ENCODE measurements at regions not wholly inside any gene's neighbourhood (a gene's known extent, or its start where the extent isn't known, plus 50 kb on each side); places are given as distances from the start of the nearest gene placed in this dataset.
"Not testable (repeated sequence)": the region's sequence is repeated elsewhere in the genome, so short reads cannot be mapped to it uniquely, and the experiment has no call there.

DNA sequence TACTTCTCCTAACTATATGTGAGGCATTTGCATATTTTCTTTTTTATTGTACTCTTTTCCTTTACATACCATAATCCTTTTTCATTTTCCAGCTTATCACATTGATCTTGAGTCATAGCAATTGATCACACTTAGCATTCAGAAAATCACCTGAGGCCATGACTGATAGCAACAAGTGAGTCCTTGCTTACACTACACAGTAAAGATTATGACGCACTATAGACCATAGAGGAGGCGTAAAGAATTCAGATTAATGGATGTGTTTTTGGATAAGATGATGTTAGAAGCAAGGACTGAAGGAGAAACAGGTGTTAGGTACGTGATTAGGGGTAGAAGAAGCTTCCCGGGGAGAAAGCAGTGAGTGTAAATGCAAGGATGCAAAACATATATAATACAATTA, 637.7 kb downstream of the ETNK1 start:
- ATAC-seq (no peak), DNase-seq (ENCODE audit: low spot score) (no peak)
- intact Hi-C loops (cut with DNase I), result no loop called here

DNA sequence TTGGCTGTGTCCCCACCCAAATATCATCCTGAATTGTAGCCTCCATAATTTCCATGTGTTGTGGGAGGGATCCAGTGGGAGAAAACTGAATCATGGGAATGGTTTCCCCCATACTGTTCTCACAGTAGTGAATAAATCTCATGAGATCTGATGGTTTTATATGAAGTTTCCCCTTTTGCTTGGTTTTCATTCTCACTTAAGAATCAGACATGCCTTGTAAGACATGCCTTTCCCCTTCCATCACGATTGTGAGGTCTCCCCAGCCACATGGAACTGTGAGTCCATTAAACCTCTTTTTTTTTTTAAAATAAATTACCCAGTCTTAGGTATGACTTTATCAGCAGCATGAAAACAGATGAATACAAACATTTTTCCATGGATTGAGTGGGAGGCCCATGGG, 652.9 kb downstream of the ETNK1 start:
- no peak for ATAC-seq
- DNase-seq (ENCODE audit: low spot score), result no peak
- intact Hi-C loops (cut with DNase I), result no loop called here

DNA sequence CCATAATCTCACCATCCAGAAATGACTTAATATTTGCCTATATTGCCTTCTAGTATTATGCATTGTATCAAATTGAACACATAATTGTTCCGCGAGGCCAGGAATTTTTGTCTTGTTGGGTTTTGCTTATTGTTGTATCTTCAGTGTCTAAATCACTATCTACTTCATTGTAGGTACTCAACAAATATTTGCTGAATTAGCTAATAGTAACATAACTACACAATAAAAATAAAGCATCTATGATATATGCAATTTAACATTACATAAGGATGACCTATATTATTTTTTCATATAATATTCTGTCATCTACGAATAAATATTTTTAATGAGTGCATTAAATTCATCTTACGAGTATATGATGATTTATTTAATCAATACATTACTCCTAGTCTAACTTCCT, 656.3 kb downstream of the ETNK1 start:
- ATAC-seq, result no peak
- intact Hi-C loops (cut with DNase I), result no loop called here

DNA sequence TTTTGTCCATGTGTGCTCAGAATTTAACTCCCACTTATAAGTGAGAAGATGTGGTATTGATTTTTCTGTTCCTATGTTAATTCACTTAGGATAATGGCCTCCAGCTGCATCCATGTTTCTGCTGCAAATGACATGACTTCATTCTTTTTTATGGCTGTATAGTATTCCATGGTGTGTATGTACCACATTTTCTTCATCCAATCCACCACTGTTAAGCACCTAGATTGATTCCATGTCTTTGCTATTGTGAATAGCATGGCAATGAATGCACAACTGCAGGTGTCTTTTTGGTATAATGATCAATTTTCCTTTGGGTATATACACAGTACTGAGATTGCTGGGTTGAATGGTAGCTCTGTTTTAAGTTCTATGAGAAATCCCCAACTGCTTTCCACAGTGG, 657.7 kb downstream of the ETNK1 start:
- DNase-seq (ENCODE audit: low spot score) (no peak), ATAC-seq (no peak)
- intact Hi-C loops (cut with DNase I), result no loop called here

More for the DNA sequence above, 656.3 kb downstream of the ETNK1 start:
- DNase-seq (ENCODE audit: low spot score), result no peak

DNA sequence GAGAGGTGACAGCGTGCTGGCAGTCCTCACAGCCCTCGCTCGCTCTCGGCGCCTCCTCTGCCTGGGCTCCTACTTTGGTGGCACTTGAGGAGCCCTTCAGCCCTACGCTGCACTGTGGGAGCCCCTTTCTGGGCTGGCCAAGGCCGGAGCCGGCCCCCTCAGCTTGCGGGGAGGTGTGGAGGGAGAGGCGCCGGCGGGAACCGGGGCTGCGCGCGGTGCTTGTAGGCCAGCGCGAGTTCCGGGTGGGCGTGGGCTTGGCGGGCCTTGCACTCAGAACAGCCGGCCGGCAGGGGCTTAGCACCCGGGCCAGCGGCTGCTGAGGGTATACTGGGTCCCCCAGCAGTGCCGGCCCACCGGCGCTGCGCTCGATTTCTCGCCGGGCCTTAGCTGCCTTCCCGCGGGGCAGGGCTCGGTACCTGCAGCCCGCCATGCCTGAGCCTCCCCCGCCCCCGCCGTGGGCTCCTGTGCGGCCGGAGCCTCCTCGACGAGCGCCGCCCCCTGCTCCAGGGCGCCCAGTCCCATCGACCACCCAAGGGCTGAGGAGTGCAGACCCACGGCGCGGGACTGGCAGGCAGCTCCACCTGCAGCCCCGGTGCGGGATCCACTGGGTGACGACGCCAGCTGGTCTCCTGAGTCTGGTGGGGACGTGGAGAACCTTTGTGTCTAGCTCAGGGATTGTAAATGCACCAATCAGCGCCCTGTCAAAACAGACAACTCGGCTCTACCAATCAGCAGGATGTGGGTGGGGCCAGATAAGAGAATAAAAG, 661.0 kb downstream of the ETNK1 start:
- intact Hi-C loops (cut with DNase I); ATAC-seq; DNase-seq (ENCODE audit: low spot score): not testable (repeated sequence)

DNA sequence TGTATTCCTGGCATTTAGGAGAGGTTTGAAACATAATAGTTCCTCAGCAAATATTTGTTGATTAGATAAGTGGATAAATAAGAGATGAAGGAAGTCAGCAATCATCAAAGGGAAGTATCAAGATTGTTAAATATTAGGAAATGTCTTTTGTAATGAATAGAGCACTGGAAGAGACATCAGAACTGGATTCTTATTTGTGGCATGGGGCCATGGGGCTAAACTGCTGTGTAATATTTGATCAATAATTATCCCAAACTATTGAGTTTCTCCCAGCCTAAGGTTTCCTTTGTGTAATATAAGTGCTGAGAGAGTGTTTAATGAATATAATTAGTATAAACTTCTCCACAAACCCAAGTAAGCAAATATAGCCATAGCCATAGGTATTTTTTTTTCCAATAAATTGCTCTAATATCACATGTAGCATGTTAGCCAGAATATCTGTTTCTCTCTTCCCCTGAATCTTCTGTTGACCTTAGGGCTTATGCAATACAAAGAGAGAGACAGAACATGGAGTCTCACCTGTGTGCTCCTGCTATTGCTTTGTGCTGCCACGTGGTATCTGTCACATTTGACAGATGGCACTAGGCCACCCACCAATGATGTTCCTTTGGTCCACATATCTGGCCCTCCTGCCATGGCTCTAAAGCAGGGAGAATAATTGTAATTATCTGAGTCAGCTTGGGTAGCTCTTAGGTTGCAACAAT, 658.7 kb downstream of the SOX5 start:
- intact Hi-C loops (cut with DNase I), result no loop called here
- no peak for DNase-seq (ENCODE audit: low spot score)
- no peak for ATAC-seq

DNA sequence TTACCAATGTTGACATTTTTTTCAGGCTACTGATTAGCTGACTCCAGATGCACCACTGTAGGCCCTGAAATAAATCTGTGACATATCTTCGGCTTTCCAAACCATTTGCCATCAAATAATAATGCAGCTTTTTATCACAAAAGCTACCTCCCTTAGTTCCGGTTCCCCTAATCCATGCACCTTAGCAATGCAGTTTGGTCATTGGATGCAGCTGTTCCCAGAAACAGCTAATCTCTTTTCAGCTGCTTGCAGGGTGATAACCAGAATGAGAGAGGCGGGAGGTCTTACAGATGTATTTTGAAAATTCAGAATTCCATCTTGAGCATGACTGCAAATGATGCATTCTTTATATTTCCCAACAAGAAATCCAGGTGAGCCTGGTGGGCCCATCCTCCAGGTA, 646.2 kb downstream of the SOX5 start:
- intact Hi-C loops (cut with DNase I), result no loop called here
- DNase-seq (ENCODE audit: low spot score), result no peak
- ATAC-seq, result no peak

DNA sequence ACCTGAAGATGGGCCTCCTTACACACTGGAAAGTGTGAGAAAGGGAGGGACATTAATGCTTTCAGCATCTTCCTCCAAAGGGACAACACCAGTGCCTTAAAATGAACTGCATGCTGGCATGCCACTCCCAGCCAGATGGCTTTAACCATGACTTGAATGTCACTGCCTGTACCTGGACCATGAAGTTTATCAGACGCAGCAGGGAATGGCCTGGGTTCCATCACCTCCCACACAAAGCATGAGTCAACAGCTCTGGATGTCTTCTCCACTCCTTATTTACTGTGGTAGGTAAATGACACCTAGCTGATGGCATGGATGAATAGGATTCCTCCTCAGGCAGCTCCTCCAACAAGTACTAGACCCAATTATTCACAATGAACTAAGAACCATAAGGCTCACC, 645.6 kb downstream of the SOX5 start:
- DNase-seq (ENCODE audit: low spot score) (no peak), ATAC-seq (no peak)
- intact Hi-C loops (cut with DNase I), result no loop called here

DNA sequence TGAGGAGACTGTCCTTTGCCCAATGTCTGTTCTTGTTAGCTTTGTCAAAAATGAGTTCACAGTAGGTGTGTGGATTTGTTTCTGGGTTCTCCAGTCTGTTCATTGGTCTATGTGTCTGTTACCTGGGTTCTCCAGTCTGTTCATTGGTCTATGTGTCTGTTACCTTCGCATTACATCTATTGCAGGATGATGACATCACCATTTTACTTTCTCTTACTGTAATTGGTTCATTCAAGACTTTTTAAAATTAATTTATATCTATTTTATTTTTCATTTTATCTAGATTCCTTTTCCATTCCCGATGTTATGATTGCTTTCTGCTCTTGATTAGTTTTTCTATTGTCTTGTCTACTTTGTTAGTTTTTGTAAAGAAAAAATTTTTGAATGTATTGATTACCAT, 615.5 kb downstream of the SOX5 start:
- no peak for DNase-seq (ENCODE audit: low spot score)
- no peak for ATAC-seq
- intact Hi-C loops (cut with DNase I), result no loop called here

DNA sequence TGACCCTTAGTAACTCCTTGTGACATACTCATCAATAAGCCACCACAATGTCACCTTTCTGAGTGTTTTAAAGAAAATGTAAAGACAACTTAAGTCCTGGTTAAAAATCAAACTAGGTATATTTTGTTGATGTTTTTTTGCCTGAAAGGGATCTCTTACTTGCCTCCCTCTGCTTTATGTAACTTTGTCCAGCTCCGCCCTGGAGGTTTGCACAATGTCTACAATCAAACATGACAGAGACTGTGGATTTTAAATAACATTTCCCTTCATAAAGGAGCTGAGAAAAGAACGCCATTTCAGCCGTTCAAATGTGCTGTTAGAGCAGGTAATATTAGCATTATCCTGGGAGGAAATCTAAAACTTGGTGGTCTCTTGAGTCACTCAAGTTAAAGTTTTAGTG, 613.9 kb downstream of the SOX5 start:
- DNase-seq (ENCODE audit: low spot score), result no peak
- ATAC-seq, result no peak
- intact Hi-C loops (cut with DNase I), result no loop called here

DNA sequence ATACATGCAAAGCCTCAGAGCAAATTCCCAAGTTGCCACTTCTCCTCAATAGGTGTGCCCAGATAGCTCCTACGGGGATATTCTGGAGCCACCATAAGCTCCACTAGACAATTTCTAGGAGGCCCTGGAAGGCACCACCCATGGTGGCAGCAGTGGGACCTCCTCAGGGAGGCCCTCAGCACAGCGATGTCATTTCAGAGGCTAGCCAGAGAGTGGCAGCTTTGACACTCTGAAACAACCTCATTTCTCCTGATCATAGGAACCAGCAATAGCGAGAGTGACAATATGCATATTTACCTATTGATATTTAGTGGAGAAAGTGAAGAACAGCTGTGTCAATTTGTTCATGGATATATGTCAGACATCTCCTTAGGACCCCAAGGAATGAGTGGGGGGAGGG, 612.3 kb downstream of the SOX5 start:
- ATAC-seq (no peak), DNase-seq (ENCODE audit: low spot score) (no peak)
- intact Hi-C loops (cut with DNase I), result no loop called here

DNA sequence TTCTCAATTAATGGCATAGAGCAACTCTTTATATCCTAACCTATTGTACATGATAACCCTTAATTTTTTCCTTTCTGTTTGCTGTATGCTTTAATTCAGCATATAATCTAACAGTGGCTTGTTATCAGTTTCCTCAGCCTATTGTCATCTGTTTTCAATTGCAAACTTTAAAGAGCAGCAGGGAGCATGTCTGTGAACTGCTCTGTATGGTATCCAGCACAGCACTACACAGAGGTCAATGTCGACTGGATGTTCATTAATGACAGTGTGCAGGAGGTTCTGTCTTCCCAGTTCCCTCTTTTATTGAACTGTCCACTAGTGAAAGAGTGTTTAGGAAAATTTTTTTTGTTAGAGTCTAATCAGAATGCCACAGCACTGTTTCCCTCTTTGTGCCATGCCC, 609.1 kb downstream of the SOX5 start:
- ATAC-seq (no peak), DNase-seq (ENCODE audit: low spot score) (no peak)
- intact Hi-C loops (cut with DNase I), result no loop called here

DNA sequence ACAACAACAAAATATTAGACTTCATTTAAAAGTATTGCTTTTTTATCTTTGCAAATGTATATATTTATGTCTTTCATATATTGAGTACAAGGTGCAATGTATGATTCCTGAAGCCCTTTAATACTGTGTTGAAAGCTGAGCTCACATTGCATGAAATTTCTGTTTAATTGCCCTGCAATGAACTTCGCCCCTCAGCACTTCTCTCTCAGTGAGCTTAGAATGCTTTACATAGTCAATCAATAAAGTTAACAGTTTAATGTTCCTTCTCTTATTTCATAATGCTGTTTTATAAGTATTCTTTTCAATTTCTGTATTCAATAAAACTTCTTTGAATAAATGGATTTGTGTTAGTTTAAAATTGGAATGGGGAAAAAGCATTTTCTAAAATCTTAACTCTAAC, 607.1 kb downstream of the SOX5 start:
- intact Hi-C loops (cut with DNase I), result no loop called here
- ATAC-seq (no peak), DNase-seq (ENCODE audit: low spot score) (no peak)

DNA sequence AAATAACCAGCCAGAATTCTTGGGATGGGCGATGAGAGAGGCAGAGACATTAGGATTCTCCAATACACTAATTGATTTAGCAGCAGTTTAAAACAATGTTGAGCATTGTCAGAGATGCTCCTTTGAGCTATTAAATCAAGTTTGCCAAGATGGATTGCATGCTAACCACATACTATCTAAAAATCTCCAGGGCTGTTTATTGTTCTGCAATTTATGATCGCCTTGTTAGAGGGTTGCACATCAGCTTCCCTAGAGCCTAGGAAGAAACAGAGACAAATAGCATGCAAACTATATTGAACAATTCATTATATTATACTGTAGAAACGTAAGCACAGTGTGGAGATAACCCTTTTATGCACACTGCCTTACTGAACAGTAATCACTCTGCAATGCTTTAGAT, 599.9 kb downstream of the SOX5 start:
- intact Hi-C loops (cut with DNase I), result no loop called here
- no peak for ATAC-seq
- DNase-seq (ENCODE audit: low spot score), result no peak

DNA sequence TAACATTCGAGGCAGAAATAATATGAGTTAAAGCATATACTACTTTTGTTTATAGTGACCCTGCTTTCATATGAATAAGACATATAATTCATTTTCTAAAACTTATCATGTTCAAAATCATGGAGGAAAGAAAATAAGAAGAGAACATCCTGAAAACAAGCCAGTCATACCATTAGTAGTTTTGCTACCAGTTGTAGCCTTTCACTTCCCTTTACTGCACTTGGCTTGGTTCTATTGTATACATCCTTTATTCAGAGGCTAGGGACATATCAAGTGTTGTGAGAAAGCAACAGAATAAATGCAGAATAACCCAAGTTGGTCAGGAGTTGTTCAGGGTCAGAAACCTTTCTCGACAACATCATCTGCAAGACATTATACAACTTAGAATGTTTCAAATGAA, 598.7 kb downstream of the SOX5 start:
- ATAC-seq, result no peak
- intact Hi-C loops (cut with DNase I), result no loop called here
- no peak for DNase-seq (ENCODE audit: low spot score)

DNA sequence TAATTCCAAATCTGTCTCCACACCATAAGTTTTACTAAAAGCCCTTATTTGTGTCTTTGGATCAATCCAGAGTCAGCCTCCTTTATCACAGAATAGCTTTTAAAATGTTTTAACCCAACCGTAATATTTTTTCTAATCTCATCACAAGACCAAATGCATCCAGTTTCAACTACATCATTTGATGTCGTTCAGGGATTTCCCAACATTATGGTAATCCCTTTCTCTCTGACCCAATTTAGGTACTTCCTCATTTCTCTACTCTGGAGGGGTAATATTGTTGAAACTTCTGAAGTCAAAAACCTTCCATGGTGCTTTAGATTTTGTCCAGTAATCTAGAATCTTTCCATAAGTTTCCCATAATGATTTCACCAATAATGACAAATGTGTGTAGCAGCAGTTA, 596.8 kb downstream of the SOX5 start:
- no peak for DNase-seq (ENCODE audit: low spot score)
- intact Hi-C loops (cut with DNase I), result no loop called here
- no peak for ATAC-seq

DNA sequence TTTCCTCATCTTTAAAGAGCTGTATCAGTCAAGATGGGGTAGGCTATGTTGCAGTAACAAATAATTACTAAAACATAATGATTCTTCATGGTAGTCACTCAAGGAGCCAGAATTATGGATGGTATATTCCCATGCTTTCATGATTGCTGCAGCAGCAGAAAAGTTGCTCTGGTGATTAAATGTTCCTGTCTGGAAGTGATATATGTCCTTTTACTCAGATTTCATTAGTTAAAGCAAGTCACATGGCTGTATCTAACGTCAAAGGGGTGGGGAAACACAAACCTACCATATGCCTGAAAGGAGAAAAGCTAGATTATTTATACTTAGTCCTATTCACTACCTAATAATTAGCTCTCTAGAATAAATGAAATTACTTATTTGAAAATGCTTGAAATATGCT, 594.7 kb downstream of the SOX5 start:
- no peak for DNase-seq (ENCODE audit: low spot score)
- ATAC-seq, result no peak
- intact Hi-C loops (cut with DNase I), result no loop called here

DNA sequence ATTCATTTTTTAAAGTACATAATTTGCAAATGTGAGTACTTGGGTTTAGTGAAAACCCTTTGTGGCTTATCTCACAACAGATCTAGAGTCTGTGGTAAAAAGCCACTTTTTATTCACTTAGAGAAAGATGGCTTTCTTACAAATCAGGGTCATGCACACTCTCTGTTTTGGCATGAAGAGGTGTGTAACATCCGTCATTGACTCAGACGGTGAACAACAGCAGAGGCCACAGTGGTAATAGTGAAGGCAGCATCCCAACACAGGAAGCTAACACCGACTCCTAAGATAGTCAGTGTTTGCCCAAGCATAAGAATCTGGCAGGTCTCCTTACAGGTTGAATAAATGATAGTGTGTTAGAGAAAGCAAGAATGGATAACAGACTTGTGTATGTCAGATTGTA, 593.0 kb downstream of the SOX5 start:
- intact Hi-C loops (cut with DNase I), result no loop called here
- DNase-seq (ENCODE audit: low spot score) (no peak), ATAC-seq (no peak)

DNA sequence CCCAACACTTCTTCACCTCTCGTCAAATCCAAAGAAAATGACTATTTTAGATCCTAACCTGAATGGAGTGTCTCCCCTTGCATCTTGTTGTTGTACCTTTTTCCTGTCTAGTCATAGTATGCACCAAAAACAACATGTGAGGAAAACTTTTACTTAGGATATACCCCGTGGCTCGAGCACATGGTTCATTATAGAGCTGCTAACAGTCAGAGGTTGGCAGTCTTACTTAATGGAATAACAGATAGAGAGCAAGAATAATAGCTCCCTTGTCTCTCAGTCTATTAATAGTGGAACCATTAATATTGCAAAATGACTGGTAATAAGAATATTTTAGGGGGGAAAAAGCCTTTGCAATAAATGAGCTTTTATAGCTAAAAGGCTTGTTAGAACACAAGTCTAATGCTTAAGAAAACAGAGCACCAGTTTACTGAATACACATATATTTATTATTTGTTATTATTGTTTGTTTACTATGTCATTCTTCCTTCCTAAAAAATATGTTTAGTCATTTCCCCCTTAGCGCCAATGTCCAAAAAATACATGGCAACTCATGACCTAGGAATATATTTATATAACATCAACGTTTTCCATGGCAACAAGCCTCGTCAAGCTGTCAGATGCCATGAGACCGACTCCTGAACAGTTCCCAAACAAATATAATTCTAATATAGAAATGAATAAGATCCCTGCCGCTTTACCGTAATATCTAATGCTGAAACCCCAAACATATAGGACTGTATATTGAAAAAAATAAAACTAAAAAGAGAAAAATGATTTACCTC, 592.4 kb downstream of the SOX5 start:
- intact Hi-C loops (cut with DNase I), result no loop called here
- no peak for ATAC-seq
- no peak for DNase-seq (ENCODE audit: low spot score)

DNA sequence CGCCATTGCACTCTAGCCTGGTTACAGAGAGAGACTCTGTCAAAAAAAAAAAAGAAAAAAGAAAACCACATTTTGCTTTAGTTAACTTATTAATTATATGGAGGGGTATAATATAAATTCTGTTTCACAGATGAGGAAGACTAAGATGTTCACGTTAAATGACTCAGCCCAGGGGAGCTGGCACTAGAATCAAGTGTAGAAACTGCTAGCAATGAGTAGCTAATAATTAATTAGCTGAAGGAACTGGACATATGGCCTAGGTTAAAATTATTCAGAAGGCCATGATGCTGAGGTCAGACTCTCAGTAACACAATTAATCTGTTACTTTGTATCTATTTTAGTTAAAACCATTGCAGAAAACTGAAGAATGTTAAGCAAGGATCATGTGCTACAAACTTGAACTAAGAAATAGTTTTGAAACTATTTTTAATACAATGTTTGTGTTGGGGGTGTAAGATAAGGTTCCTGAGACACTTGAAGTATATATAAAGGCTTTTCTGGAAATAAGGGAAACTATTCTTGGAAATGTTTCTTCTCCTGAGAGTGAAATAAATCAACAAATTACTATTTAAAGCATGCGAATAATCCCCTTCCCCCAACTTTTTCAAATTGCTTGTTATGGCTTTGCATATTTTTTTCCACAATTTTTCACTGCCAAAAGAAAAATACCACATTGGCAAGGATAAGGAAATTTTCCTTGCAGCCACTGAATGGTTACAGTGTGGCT, 589.3 kb downstream of the SOX5 start:
- ATAC-seq, result no peak
- intact Hi-C loops (cut with DNase I), result no loop called here

More for the DNA sequence above, 589.3 kb downstream of the SOX5 start:
- DNase-seq (ENCODE audit: low spot score), result no peak

All from sciatic nerve (tissue), 2 donors.